ENCODE measurements at regions not wholly inside any gene's neighbourhood (a gene's known extent, or its start where the extent isn't known, plus 50 kb on each side); places are given as distances from the start of the nearest gene placed in this dataset.

DNA sequence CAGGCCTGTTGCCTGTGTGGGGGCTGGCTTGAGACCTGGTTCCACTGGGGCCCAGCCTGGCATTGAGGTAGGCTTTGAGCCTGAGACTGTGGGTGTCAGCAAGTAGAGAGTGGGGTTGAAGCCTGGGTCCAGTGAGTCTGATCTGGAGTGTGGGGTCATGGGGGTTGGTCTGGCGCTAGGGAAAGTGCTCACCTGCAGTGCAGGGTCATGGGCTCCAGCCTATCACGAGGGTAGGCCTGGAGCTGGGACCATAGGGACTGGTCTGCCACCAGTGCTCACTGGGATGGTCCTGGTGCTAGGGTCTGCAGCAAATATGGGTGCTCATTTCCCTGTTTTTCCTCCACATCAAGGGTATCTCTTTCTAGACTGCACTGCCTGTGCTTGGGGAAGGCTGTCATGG lies 95.4 kb upstream of the KLF14 start:
- POLR2A ChIA-PET = no interaction called here
- DNase-seq (ENCODE audit: low read depth, low spot score) (no peak), FAIRE-seq (no peak)
- Histone ChIP-seq H4K20me1 (replicated peaks; ENCODE audit: control insufficient read depth, extremely low read depth, insufficient read depth, low read length) (no peaks in the 10 kb centered on the region), H3K9me3 (replicated peaks; ENCODE audit: control insufficient read depth, insufficient read depth, low read length) (no peaks in the 10 kb centered on the region), H3K36me3 (ENCODE audit: control insufficient read depth in 2 of 2, extremely low read depth in 1 of 2, insufficient read depth in 2 of 2, low read length in 2 of 2) (no peaks in the 10 kb centered on the region), H3K4me1 (ENCODE audit: control insufficient read depth, extremely low read depth, insufficient read depth, low read length) (no peaks in the 10 kb centered on the region), H3K79me2 (ENCODE audit: control insufficient read depth, insufficient read depth, low read length) (no peaks in the 10 kb centered on the region), H3K9me1 (replicated peaks; ENCODE audit: control insufficient read depth, extremely low read depth, insufficient read depth, low read length) (no peaks in the 10 kb centered on the region), H3K4me3 (replicated peaks in 1 of 3; ENCODE audit: insufficient read depth in 1 of 3, low read depth in 1 of 3, low read length in 3 of 3) (no peak overlapping the region), H3K27ac (ENCODE audit: insufficient read depth, low read depth, low read length) (no peak overlapping the region), H3K4me2 (ENCODE audit: insufficient read depth, low read length) (no peak overlapping the region), H3K27me3 (ENCODE audit: control insufficient read depth in 2 of 2, insufficient read depth in 2 of 2, low read length in 2 of 2) (no peaks in the 10 kb centered on the region), H2AFZ (ENCODE audit: low read depth, low read length) (no peak overlapping the region), H3K9ac (replicated peaks; ENCODE audit: extremely low read depth, insufficient read depth, low read length) (no peak overlapping the region)
- intact Hi-C loops (cut with micrococcal nuclease) (no loop called here), dilution Hi-C loops (cut with MboI; ENCODE audit: extremely low pct_ligation_motif_present, low sequenced_read_pairs) (no loop called here)
- CTCF ChIA-PET = interaction anchor here (0.9 kb wide), 1 partner anchor 757 kb away, joined by 3 read pairs; no protein-coding TSS in a partner anchor
- BruUV-seq (replicated peaks) = no TSS peak
- TF ChIP-seq, protein P1, sequence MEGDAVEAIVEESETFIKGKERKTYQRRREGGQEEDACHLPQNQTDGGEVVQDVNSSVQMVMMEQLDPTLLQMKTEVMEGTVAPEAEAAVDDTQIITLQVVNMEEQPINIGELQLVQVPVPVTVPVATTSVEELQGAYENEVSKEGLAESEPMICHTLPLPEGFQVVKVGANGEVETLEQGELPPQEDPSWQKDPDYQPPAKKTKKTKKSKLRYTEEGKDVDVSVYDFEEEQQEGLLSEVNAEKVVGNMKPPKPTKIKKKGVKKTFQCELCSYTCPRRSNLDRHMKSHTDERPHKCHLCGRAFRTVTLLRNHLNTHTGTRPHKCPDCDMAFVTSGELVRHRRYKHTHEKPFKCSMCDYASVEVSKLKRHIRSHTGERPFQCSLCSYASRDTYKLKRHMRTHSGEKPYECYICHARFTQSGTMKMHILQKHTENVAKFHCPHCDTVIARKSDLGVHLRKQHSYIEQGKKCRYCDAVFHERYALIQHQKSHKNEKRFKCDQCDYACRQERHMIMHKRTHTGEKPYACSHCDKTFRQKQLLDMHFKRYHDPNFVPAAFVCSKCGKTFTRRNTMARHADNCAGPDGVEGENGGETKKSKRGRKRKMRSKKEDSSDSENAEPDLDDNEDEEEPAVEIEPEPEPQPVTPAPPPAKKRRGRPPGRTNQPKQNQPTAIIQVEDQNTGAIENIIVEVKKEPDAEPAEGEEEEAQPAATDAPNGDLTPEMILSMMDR (IDR thresholded peaks at IDR 0.05; ENCODE audit: extremely low read depth in 1 of 2, insufficient read depth in 1 of 2, low read depth in 1 of 2, low read length in 2 of 2) = no peak
- TF ChIP-seq FOS (IDR thresholded peaks at IDR 0.05; ENCODE audit: borderline replicate concordance, insufficient read depth, low read length) = no peak
- TF ChIP-seq, protein P2, sequence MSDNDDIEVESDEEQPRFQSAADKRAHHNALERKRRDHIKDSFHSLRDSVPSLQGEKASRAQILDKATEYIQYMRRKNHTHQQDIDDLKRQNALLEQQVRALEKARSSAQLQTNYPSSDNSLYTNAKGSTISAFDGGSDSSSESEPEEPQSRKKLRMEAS (IDR thresholded peaks at IDR 0.05; ENCODE audit: insufficient read depth, insufficient read length) = no peak
- TF ChIP-seq POLR2AphosphoS5 (IDR thresholded peaks at IDR 0.05; ENCODE audit: insufficient read depth, low read depth, low read length) = no peak
- no peak for TF ChIP-seq POLR2A (IDR thresholded peaks at IDR 0.05; ENCODE audit: low read depth, low read length)
- no peak for TF ChIP-seq JUN (IDR thresholded peaks at IDR 0.05; ENCODE audit: borderline replicate concordance, insufficient read depth, insufficient read length, low read depth)
- no peak for TF ChIP-seq GATA2 (IDR thresholded peaks at IDR 0.05; ENCODE audit: insufficient read depth, insufficient read length, low read depth, low read length)
- TF ChIP-seq MYC (IDR thresholded peaks at IDR 0.05; ENCODE audit: low read depth, low read length) = no peak
- TF ChIP-seq EZH2 (IDR thresholded peaks at IDR 0.05; ENCODE audit: borderline replicate concordance, low read depth, low read length, severe bottlenecking) = no peak
